HG02642 (cell line): ENCODE measurements at regions not wholly inside any gene's neighbourhood (a gene's known extent, or its start where the extent isn't known, plus 50 kb on each side); places are given as distances from the start of the nearest gene placed in this dataset.

Experiments used
- ATAC-seq: cut with Tn5 transposase; IDR thresholded peaks from one replicate; pipeline ENCODE4 v1.9.1; 2021; ENCODE audit warnings: mild to moderate bottlenecking; ENCODE audit not compliant: unreplicated experiment, poor library complexity

- ATAC-seq: no peak
Observed at GRCh38 chr4:180717451-180718033, 1525.7 kb upstream of the TENM3 start.

GRCh38 chr4:180721356-180721755 lies 1521.8 kb upstream of the TENM3 start:
- no peak for ATAC-seq

GRCh38 chr4:180726611-180727010 lies 1516.6 kb upstream of the TENM3 start:
- ATAC-seq: no peak

- ATAC-seq: no peak
Observed at GRCh38 chr4:180727478-180727877, 1515.7 kb upstream of the TENM3 start.

- no peak for ATAC-seq
Observed at GRCh38 chr4:180734753-180735432, 1508.3 kb upstream of the TENM3 start.

GRCh38 chr4:180741703-180742102 lies 1501.5 kb upstream of the TENM3 start:
- no peak for ATAC-seq

GRCh38 chr4:180745019-180745418 lies 1498.2 kb upstream of the TENM3 start:
- ATAC-seq: no peak

- ATAC-seq: no peak
Observed at GRCh38 chr4:180751009-180751408, 1492.2 kb upstream of the TENM3 start.

- peak; percentile 46 for ATAC-seq
Observed at GRCh38 chr4:180757927-180758326, 1485.3 kb upstream of the TENM3 start.

- ATAC-seq: no peak
Observed at GRCh38 chr4:180766045-180766444, 1477.2 kb upstream of the TENM3 start.

- ATAC-seq: no peak
Observed at GRCh38 chr4:180766944-180767729, 1476.1 kb upstream of the TENM3 start.

- ATAC-seq: no peak
Observed at GRCh38 chr4:180768610-180769009, 1474.6 kb upstream of the TENM3 start.

- ATAC-seq: no peak
Observed at GRCh38 chr4:180769791-180770190, 1473.4 kb upstream of the TENM3 start.

GRCh38 chr4:180770265-180770664 lies 1472.9 kb upstream of the TENM3 start:
- no peak for ATAC-seq

GRCh38 chr4:180784940-180785339 lies 1458.3 kb upstream of the TENM3 start:
- no peak for ATAC-seq

GRCh38 chr4:180788729-180789128 lies 1454.5 kb upstream of the TENM3 start:
- ATAC-seq: no peak

- ATAC-seq: no peak
Observed at GRCh38 chr4:180789929-180790328, 1453.3 kb upstream of the TENM3 start.

GRCh38 chr4:180790471-180790870 lies 1452.7 kb upstream of the TENM3 start:
- ATAC-seq: no peak

GRCh38 chr4:180792541-180792940 lies 1450.7 kb upstream of the TENM3 start:
- no peak for ATAC-seq

GRCh38 chr4:180794333-180794732 lies 1448.9 kb upstream of the TENM3 start:
- ATAC-seq: no peak

- no peak for ATAC-seq
Observed at GRCh38 chr4:180798036-180798577, 1445.1 kb upstream of the TENM3 start.
